ENCODE measurements at regions not wholly inside any gene's neighbourhood (a gene's known extent, or its start where the extent isn't known, plus 50 kb on each side); places are given as distances from the start of the nearest gene placed in this dataset.

- peak; percentile 9 for DNase-seq
These were observed 60.8 kb upstream of the ARHGEF26 start for GRCh38 chr3:154060238-154061000.

- no peak for DNase-seq
These were observed 60.2 kb upstream of the ARHGEF26 start for GRCh38 chr3:154061001-154061370.

- no peak for DNase-seq
These were observed 58.7 kb upstream of the ARHGEF26 start for GRCh38 chr3:154062513-154062912.

- DNase-seq: no peak
These were observed 50.0 kb upstream of the ARHGEF26 start for GRCh38 chr3:154071146-154071545.

Data from renal pelvis (tissue), 1 donor.